IPS-18c (cell line): ENCODE measurements at regions not wholly inside any gene's neighbourhood (a gene's known extent, or its start where the extent isn't known, plus 50 kb on each side); places are given as distances from the start of the nearest gene placed in this dataset.
"Not testable (repeated sequence)": the region's sequence is repeated elsewhere in the genome, so short reads cannot be mapped to it uniquely, and the experiment has no call there.

Experiments
- H3K4me3 ChIP-seq: 2 replicates; pipeline ENCODE4 v1.7.0; 2013; ENCODE audit warnings: low read depth, mild to moderate bottlenecking, low read length, moderate library complexity; ENCODE audit not compliant: insufficient read depth
- H3K9me3 ChIP-seq: one replicate; pipeline ENCODE4 v1.6.1; 2013; ENCODE audit warnings: mild to moderate bottlenecking, low read length, moderate library complexity; ENCODE audit not compliant: control insufficient read depth, insufficient read depth

- H3K9me3 ChIP-seq, result no peaks in the 10 kb centered on the region
- H3K4me3 ChIP-seq, result no peak overlapping the region
Observed at GRCh38 chr12:114616081-114616480, 67.9 kb downstream of the TBX3 start.

- Histone ChIP-seq H3K9me3 (no peaks in the 10 kb centered on the region), H3K4me3 (no peak overlapping the region)
Observed at GRCh38 chr12:114614040-114614439, 69.9 kb downstream of the TBX3 start.

- Histone ChIP-seq H3K4me3 (no peak overlapping the region), H3K9me3 (no peaks in the 10 kb centered on the region)
Observed at GRCh38 chr12:114612062-114612461, 71.9 kb downstream of the TBX3 start.

GRCh38 chr12:114611145-114612018, 72.6 kb downstream of the TBX3 start:
- Histone ChIP-seq H3K4me3 (no peak overlapping the region), H3K9me3 (no peaks in the 10 kb centered on the region)

- Histone ChIP-seq H3K4me3 (no peak overlapping the region), H3K9me3 (no peaks in the 10 kb centered on the region)
Observed at GRCh38 chr12:114608509-114608908, 75.5 kb downstream of the TBX3 start.

GRCh38 chr12:114605918-114606317, 78.1 kb downstream of the TBX3 start:
- no peak overlapping the region for H3K4me3 ChIP-seq

GRCh38 chr12:114604606-114605005, 79.4 kb downstream of the TBX3 start:
- Histone ChIP-seq H3K9me3 (peaks cover 2% of the 10 kb centered on the region), H3K4me3 (no peak overlapping the region)

More at GRCh38 chr12:114605918-114606317, 78.1 kb downstream of the TBX3 start:
- H3K9me3 ChIP-seq, result no peaks in the 10 kb centered on the region

- not testable (repeated sequence) for H3K9me3 ChIP-seq
Observed at GRCh38 chr12:114600584-114600983, 83.4 kb downstream of the TBX3 start.

GRCh38 chr12:114598111-114598510, 85.9 kb downstream of the TBX3 start:
- Histone ChIP-seq H3K4me3 (no peak overlapping the region), H3K9me3 (peaks cover 2% of the 10 kb centered on the region)

More at GRCh38 chr12:114600584-114600983, 83.4 kb downstream of the TBX3 start:
- not testable (repeated sequence) for H3K4me3 ChIP-seq

- Histone ChIP-seq H3K4me3 (no peak overlapping the region), H3K9me3 (peaks cover 6% of the 10 kb centered on the region)
Observed at GRCh38 chr12:114592946-114593345, 91.0 kb downstream of the TBX3 start.

GRCh38 chr12:114588061-114588460, 95.9 kb downstream of the TBX3 start:
- no peak overlapping the region for H3K4me3 ChIP-seq
- peaks cover 9% of the 10 kb centered on the region for H3K9me3 ChIP-seq

- Histone ChIP-seq H3K9me3 (no peaks in the 10 kb centered on the region), H3K4me3 (no peak overlapping the region)
Observed at GRCh38 chr12:114580306-114580705, 103.7 kb downstream of the TBX3 start.

GRCh38 chr12:114579389-114579788, 104.6 kb downstream of the TBX3 start:
- H3K4me3 ChIP-seq, result no peak overlapping the region
- no peaks in the 10 kb centered on the region for H3K9me3 ChIP-seq

- no peak overlapping the region for H3K4me3 ChIP-seq
- H3K9me3 ChIP-seq, result no peaks in the 10 kb centered on the region
Observed at GRCh38 chr12:114562654-114563053, 121.3 kb downstream of the TBX3 start.

- no peak overlapping the region for H3K4me3 ChIP-seq
- H3K9me3 ChIP-seq, result no peaks in the 10 kb centered on the region
Observed at GRCh38 chr12:114555451-114555850, 128.5 kb downstream of the TBX3 start.

- no peak overlapping the region for H3K4me3 ChIP-seq
- H3K9me3 ChIP-seq, result peaks cover 7% of the 10 kb centered on the region
Observed at GRCh38 chr12:114547636-114548035, 136.3 kb downstream of the TBX3 start.

- H3K4me3 ChIP-seq, result no peak overlapping the region
- H3K9me3 ChIP-seq, result no peaks in the 10 kb centered on the region
Observed at GRCh38 chr12:114530417-114530816, 124.5 kb upstream of the TBX5 start.

GRCh38 chr12:114529966-114530365, 124.0 kb upstream of the TBX5 start:
- no peaks in the 10 kb centered on the region for H3K9me3 ChIP-seq
- no peak overlapping the region for H3K4me3 ChIP-seq

- H3K9me3 ChIP-seq, result no peaks in the 10 kb centered on the region
- H3K4me3 ChIP-seq, result no peak overlapping the region
Observed at GRCh38 chr12:114528766-114529165, 122.8 kb upstream of the TBX5 start.
